ENCODE measurements at regions not wholly inside any gene's neighbourhood (a gene's known extent, or its start where the extent isn't known, plus 50 kb on each side); places are given as distances from the start of the nearest gene placed in this dataset.

- TF ChIP-seq POLR2AphosphoS5 (IDR thresholded peaks at IDR 0.05; ENCODE audit: insufficient read depth, low read depth, low read length): no peak
- TF ChIP-seq CTCF (IDR thresholded peaks at IDR 0.05; ENCODE audit: extremely low read depth in 1 of 2, insufficient read depth in 1 of 2, low read depth in 1 of 2, low read length in 2 of 2): no peak
- TF ChIP-seq MAX (IDR thresholded peaks at IDR 0.05; ENCODE audit: insufficient read depth, insufficient read length): no peak
- no peak for TF ChIP-seq EZH2 (IDR thresholded peaks at IDR 0.05; ENCODE audit: borderline replicate concordance, low read depth, low read length, severe bottlenecking)
- TF ChIP-seq POLR2A (IDR thresholded peaks at IDR 0.05; ENCODE audit: low read depth, low read length): no peak
- no peak for TF ChIP-seq MYC (IDR thresholded peaks at IDR 0.05; ENCODE audit: low read depth, low read length)
- no peak for TF ChIP-seq JUN (IDR thresholded peaks at IDR 0.05; ENCODE audit: borderline replicate concordance, insufficient read depth, insufficient read length, low read depth)
- TF ChIP-seq GATA2 (IDR thresholded peaks at IDR 0.05; ENCODE audit: insufficient read depth, insufficient read length, low read depth, low read length): no peak
Measured at GRCh38 chr5:107272509-107272908, 398.2 kb downstream of the EFNA5 start.

Data from endothelial cell of umbilical vein (primary cell).